CD4-positive, alpha-beta T cell (primary cell): ENCODE measurements at regions not wholly inside any gene's neighbourhood (a gene's known extent, or its start where the extent isn't known, plus 50 kb on each side); places are given as distances from the start of the nearest gene placed in this dataset.

ENCODE experiments used
- ATAC-seq: fragments of 200-7000 bp; cut with Tn5 transposase; one replicate; pipeline ENCODE4 v1.10.0; 2022; ENCODE audit warnings: mild to moderate bottlenecking; ENCODE audit not compliant: poor library complexity
- CTCF ChIA-PET: fragments of 350-600 bp; sonication (Branson Sonifier 250); formaldehyde crosslinking; loops from one replicate; lab custom pipeline; 2021; ENCODE audit warnings: antibody characterized with exemption, inconsistent platforms; lab: Charles Lee
- POLR2A ChIA-PET: fragments of 350-600 bp; sonication (Branson Sonifier 250); formaldehyde crosslinking; loops from one replicate; lab custom pipeline; 2021; ENCODE audit warnings: antibody characterized with exemption, inconsistent platforms; lab: Charles Lee
- DNase-seq, 14 experiments: peaks; one replicate each; pipeline ENCODE4 v3.0.0-alpha.2; 2013 to 2020; ENCODE audit warnings: mixed read lengths in 2 of 14
- H3K27ac ChIP-seq, 2 donors: one replicate each; pipeline versions ENCODE4 v1.5.1 to v1.7.0; 2013; ENCODE audit warnings: low read length in 2 of 2, low read depth in 1 of 2, mild to moderate bottlenecking in 1 of 2
- H3K27me3 ChIP-seq, 2 experiments: 1 replicate in 1 of 2; 2 replicates in 1 of 2; pipeline versions ENCODE4 v1.6.1 to v1.7.0; 2013; ENCODE audit warnings: low read length in 2 of 2, control low read depth in 1 of 2, mild to moderate bottlenecking in 1 of 2, moderate library complexity in 1 of 2; ENCODE audit not compliant: insufficient read depth in 2 of 2, control insufficient read depth in 1 of 2
- H3K36me3 ChIP-seq: one replicate; pipeline ENCODE4 v1.6.1; 2013; ENCODE audit warnings: low read length, control low read depth; ENCODE audit not compliant: insufficient read depth
- H3K4me1 ChIP-seq: one replicate; pipeline ENCODE4 v1.6.1; 2013; ENCODE audit warnings: low read length, control low read depth; ENCODE audit not compliant: insufficient read depth
- H3K4me3 ChIP-seq: one replicate; pipeline ENCODE4 v1.5.1; 2013; ENCODE audit warnings: mild to moderate bottlenecking, low read length, moderate library complexity
- H3K9me3 ChIP-seq, 2 experiments: 1 replicate in 1 of 2; 2 replicates in 1 of 2; pipeline versions ENCODE4 v1.6.1 to v1.7.0; 2013; ENCODE audit warnings: low read length in 2 of 2, mild to moderate bottlenecking in 2 of 2, control low read depth in 1 of 2, moderate library complexity in 1 of 2; ENCODE audit not compliant: control insufficient read depth in 1 of 2, insufficient read depth in 1 of 2
- H3K27ac Mint-ChIP-seq: one replicate; pipeline ENCODE4 v1.8.0; 2020; ENCODE audit warnings: mixed read lengths
- H3K27me3 Mint-ChIP-seq: one replicate; pipeline ENCODE4 v1.8.0; 2021; ENCODE audit warnings: mixed read lengths
- H3K36me3 Mint-ChIP-seq: one replicate; pipeline ENCODE4 v1.8.0; 2021; ENCODE audit warnings: low read depth, mixed read lengths
- H3K4me1 Mint-ChIP-seq: one replicate; pipeline ENCODE4 v1.8.0; 2021; ENCODE audit warnings: low read depth, mixed read lengths
- H3K4me3 Mint-ChIP-seq: one replicate; pipeline ENCODE4 v1.8.0; 2020; ENCODE audit warnings: mild to moderate bottlenecking, mixed read lengths
- H3K9me3 Mint-ChIP-seq: one replicate; pipeline ENCODE4 v1.8.0; 2020; ENCODE audit warnings: mixed read lengths
- intact Hi-C, 2 experiments: fragments of 100-400 bp; cut with DNase I in 1 of 2; cut with micrococcal nuclease in 1 of 2; formaldehyde crosslinking; loops; one replicate each; pipeline versions ENCODE4 v1.15.1 to v1.9.0; 2023 to 2025; cut with DNase I, micrococcal nuclease
- TF ChIP-seq, protein P1 (sequence below): fragments of 200-600 bp; IDR thresholded peaks from one replicate; pipeline ENCODE4 v1.8.0; 2022; ENCODE audit warnings: antibody characterized with exemption, mild to moderate bottlenecking

GRCh38 chr9:28005779-28006178 lies 432.5 kb upstream of the C9orf72 start:
- H3K36me3 Mint-ChIP-seq: no peaks in the 10 kb centered on the region
- Histone ChIP-seq H3K36me3 (no peaks in the 10 kb centered on the region), H3K27ac (no peak overlapping the region), H3K4me3 (no peak overlapping the region), H3K9me3 (peaks cover 0 to 3% of the 10 kb centered on the region in 2 experiments), H3K4me1 (no peaks in the 10 kb centered on the region), H3K27me3 (no peaks in the 10 kb centered on the region)
- no peak for ATAC-seq
- no peak for DNase-seq
- H3K27ac Mint-ChIP-seq: no peak overlapping the region
- intact Hi-C loops: no loop called here
- H3K4me3 Mint-ChIP-seq: no peak overlapping the region
- H3K4me1 Mint-ChIP-seq: no peaks in the 10 kb centered on the region
- no peaks in the 10 kb centered on the region for H3K27me3 Mint-ChIP-seq
- ChIA-PET CTCF (no interaction called here), POLR2A (no interaction called here)
- TF ChIP-seq, protein P1, sequence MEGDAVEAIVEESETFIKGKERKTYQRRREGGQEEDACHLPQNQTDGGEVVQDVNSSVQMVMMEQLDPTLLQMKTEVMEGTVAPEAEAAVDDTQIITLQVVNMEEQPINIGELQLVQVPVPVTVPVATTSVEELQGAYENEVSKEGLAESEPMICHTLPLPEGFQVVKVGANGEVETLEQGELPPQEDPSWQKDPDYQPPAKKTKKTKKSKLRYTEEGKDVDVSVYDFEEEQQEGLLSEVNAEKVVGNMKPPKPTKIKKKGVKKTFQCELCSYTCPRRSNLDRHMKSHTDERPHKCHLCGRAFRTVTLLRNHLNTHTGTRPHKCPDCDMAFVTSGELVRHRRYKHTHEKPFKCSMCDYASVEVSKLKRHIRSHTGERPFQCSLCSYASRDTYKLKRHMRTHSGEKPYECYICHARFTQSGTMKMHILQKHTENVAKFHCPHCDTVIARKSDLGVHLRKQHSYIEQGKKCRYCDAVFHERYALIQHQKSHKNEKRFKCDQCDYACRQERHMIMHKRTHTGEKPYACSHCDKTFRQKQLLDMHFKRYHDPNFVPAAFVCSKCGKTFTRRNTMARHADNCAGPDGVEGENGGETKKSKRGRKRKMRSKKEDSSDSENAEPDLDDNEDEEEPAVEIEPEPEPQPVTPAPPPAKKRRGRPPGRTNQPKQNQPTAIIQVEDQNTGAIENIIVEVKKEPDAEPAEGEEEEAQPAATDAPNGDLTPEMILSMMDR: no peak
- no peaks in the 10 kb centered on the region for H3K9me3 Mint-ChIP-seq

DNA sequence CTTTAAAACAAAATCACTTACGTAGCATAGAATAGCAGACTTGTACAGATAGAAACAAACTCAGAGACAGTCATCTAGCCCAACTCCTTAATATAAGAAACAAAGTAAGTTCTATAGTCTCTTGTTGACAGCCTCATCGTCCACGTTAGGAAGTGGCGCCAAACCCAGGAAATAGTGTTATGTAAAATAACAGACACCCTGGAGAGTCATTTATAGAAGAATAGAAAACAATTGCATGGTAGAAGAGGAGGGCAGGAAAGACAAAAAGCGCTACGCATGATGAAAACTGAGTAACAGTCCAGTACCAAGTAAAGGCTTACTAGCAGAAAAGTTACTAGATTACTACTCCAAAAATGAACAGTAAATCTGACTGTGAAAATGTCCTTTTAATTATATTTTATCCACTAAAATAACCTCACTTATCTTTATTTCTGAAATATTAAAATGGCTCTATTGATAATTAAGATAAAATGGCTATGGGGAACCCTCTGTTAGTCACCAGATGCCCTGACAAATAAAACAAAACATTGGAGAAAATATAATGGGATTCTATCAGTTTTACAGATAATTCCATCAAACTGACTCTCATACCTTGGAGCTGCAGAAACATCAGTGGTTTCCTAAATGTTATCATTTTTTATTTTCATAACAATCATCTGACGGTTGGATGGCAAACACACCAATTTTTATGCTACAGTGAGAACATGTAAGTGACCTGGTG lies 434.0 kb upstream of the C9orf72 start:
- CTCF ChIA-PET: no interaction called here
- DNase-seq: no peak
- H3K27me3 Mint-ChIP-seq: no peaks in the 10 kb centered on the region
- Histone ChIP-seq H3K4me1 (no peaks in the 10 kb centered on the region), H3K36me3 (no peaks in the 10 kb centered on the region), H3K27me3 (no peaks in the 10 kb centered on the region), H3K27ac (no peak overlapping the region), H3K4me3 (no peak overlapping the region), H3K9me3 (peaks cover 0 to 3% of the 10 kb centered on the region in 2 experiments)
- no peaks in the 10 kb centered on the region for H3K36me3 Mint-ChIP-seq
- no peak overlapping the region for H3K4me3 Mint-ChIP-seq
- POLR2A ChIA-PET: no interaction called here
- H3K27ac Mint-ChIP-seq: no peak overlapping the region
- H3K4me1 Mint-ChIP-seq: no peaks in the 10 kb centered on the region
- no peak for ATAC-seq
- intact Hi-C loops: no loop called here
- TF ChIP-seq, protein P1: no peak
- no peaks in the 10 kb centered on the region for H3K9me3 Mint-ChIP-seq

DNA sequence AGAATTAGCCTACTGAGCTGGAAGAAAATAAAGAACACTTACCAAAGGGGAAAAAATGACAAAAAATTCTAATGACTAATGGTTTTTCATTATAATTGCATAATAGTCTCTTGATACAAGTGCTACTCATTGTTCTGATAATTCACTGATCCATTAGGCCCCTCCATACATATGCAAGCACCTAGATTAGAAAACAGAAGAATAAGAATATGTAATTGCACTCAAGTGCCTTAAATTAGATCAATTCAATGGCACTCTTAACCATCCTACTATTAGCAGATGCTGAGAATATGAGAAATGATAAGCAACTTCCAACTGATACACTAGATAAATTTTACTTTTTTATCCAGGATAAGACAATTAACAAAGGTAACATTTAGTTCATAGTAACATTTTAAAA lies 440.9 kb upstream of the C9orf72 start:
- no peaks in the 10 kb centered on the region for H3K4me1 ChIP-seq
- no peaks in the 10 kb centered on the region for H3K27me3 Mint-ChIP-seq
- H3K4me3 Mint-ChIP-seq: no peak overlapping the region
- CTCF ChIA-PET: no interaction called here
- intact Hi-C loops: no loop called here
- H3K4me3 ChIP-seq: no peak overlapping the region
- POLR2A ChIA-PET: no interaction called here
- peaks cover 0 to 3% of the 10 kb centered on the region in 2 experiments for H3K9me3 ChIP-seq
- ATAC-seq: no peak
- no peak for DNase-seq
- TF ChIP-seq, protein P1: no peak
- no peaks in the 10 kb centered on the region for H3K36me3 ChIP-seq
- no peaks in the 10 kb centered on the region for H3K9me3 Mint-ChIP-seq
- no peaks in the 10 kb centered on the region for H3K36me3 Mint-ChIP-seq
- no peaks in the 10 kb centered on the region for H3K4me1 Mint-ChIP-seq
- H3K27me3 ChIP-seq: no peaks in the 10 kb centered on the region
- H3K27ac ChIP-seq: no peak overlapping the region
- H3K27ac Mint-ChIP-seq: no peak overlapping the region
